Dermis blood vessel endothelial cell (primary cell): ENCODE measurements at regions not wholly inside any gene's neighbourhood (a gene's known extent, or its start where the extent isn't known, plus 50 kb on each side); places are given as distances from the start of the nearest gene placed in this dataset.

ENCODE experiments used
- DNase-seq: peaks from one replicate; pipeline ENCODE4 v3.0.0; 2010

DNA sequence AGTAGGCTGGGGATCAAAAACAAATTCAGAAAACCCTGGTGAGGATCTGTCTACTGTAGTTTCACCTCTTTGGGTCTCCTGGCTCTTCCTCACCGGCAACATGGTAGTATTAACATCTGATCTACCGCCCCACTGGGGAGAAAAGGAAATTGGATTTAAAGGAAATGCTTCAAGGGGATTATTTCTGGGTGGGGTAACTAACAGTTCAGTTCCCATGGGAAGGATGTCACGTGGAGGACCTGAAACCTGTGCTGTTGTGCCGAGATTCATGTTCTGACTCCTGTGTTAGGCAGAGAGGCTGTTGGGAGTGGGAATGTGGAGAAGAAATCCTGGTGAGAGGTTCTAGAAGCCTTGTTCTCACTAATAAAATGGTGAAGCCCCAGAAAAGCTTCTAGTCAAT lies 254.4 kb downstream of the BCOR start:
- no peak for DNase-seq

DNA sequence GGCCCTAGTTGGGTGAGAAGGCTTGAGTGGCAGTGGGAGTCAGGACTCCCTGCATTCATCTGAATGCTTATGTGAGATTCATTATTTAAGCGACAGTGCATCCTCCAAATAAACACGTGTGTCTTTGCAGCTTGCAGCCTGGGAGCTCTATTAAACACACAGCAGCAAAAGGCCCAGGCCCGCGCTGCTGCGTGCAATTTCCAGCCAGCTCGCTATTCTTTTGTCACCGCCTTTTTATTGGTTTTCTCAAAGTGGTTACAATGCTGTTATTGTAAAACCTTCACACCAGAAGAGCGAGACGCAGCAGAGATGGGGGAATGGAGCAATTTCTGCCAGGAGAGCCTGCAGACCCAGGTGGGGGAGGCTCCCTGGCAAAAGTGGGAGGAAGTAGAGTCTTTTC lies 252.5 kb downstream of the BCOR start:
- no peak for DNase-seq

DNA sequence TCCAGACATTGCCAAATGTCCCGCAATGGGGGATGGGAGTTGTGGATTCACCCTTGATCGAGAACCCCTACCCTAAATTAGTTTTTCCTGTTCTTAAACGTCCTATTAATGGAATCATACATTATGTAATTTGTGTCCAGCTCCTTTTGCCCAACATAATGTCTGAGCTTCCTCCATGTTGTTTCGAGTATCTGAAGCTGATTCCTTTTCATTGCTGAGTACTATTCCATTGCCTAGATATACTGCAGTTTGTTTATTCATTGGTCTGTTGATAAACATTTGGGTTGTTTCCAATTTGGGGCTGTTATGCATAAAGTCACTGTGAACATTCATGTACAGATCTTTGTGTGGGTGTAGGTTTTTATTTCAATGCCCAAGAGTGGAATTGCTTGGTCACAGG lies 251.3 kb downstream of the BCOR start:
- DNase-seq, result no peak

DNA sequence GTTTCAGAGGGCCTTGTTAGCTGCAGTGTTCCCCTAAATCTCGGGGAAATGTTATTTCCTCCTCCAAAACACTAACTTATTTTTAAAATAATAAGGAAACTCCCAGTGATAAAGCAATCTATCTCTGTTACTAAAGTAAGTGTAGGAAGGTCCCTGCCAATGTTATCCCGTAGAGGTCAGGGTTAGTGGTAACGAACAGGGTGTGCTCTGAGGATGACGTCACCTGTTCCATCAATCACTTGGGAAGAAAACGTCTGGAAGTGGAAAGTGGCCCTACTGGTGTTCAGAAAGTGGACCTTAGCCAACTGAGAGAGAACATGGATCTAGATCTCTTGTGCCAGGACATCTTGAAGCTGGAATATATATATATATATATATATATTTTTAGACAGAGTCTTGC lies 249.5 kb downstream of the BCOR start:
- peak; percentile 30 for DNase-seq

DNA sequence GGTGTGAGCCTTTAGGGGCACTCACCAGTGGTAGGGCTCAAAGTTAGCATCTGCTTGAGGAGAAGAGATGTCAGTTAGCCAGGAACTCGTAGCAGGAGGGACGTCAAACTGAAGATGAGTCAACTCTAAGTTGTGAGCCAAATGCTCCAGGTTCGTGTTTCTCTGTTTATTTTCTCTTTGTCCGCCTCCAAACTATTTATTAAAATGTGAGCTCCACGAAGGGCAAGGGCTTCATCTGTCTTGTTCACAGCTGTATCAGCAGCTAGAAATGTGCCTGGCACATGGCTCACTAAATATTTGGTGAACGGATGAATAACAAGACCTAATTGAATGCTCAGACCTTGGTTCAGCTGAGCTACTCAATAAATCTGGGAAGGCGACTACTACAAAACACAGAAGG lies 248.9 kb downstream of the BCOR start:
- no peak for DNase-seq

DNA sequence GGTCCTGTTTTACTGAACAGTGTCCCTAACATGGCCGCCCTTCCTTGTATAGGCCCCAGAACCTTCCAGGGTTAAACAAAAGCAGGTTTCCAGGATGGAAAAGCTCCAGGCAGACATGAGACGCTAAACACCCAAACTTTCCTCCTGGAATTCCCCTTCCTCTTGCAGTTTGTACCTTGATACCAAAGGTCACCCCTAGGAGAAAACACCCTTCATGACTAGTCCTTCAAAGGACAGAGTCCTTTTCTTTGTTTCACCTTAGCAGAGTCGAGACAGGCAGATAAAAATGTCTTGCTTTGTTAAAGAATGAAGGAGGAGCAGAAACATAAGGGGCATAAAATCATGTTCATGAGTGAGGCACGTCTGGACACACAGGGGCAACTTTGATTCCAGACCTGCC lies 247.5 kb downstream of the BCOR start:
- no peak for DNase-seq

DNA sequence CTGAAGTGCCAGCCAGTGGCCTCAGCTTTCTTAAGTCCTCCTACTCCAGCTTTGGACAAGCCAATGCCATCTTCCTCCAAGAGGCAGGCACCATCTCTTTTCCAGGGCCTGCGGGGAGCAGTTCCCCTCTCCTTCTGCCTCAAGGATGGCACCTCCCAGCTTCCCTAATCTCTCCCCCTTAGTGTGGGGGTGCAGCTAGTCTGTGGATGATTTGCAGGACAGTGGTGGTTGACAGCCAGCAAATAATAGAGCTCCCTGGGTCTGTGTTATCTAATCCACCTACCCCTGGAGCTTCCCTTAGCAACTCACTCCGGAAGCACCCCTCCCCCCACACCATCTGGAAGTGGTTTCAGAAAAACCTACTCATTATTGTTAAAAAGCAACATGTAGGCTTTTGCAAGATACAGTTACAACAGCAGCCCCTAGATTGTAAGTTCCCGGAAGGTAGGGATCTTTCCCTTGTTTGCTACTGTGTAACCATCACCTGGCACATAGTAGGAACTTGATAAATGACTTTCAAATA lies 247.1 kb downstream of the BCOR start:
- no peak for DNase-seq

DNA sequence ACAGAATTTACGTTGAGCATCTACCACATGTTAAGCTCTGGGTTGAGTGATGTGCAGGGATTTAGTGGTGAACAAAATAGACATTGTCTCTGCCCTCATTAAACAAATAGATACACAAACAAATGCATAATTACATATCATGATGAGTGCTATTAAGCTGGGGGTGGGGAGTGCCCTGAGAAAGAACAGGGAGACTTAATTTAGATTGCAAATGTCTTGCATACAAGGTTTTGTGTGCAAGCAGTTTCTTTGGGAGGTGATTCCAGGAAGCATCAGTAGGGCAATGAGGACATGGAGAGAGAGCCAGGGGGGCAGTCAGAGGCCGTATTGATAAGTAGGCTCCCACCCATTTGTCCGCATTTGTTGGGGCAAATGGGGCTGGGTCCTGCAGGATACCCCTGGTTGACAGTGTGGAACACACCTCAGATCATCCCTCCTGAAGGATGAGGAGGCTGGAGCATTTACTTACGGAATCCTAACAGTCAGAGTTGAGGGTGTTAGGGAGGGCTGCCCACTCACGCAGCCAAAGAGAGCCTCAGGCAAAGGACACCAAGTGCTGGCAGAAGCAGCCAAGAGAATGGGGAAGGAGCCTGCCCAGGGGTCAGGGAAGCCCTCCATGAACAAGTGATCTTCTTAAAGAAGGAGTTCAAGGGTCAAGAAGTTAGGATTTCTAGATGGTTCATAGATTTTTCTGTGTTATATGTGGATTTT lies 245.9 kb downstream of the BCOR start:
- DNase-seq, result no peak

DNA sequence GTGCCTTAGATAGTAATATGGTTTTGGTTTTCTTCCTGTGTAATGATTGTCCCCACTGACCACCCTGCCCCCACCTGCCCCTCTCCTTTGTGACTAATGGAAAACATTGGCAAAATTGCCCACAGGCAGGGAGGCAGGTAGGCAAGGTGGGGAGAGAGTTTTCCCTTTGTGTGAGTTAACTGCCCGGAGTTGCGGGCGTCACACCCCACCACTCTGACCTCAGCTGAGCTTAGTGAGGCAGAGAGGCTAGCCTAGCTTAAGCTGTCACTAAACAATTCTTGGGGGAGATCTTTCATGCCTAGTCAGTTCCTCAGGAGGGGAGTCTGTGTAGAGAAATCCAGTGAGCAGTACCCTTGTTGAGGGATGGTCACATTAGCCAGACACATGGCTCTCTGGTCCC lies 245.3 kb downstream of the BCOR start:
- DNase-seq, result no peak

DNA sequence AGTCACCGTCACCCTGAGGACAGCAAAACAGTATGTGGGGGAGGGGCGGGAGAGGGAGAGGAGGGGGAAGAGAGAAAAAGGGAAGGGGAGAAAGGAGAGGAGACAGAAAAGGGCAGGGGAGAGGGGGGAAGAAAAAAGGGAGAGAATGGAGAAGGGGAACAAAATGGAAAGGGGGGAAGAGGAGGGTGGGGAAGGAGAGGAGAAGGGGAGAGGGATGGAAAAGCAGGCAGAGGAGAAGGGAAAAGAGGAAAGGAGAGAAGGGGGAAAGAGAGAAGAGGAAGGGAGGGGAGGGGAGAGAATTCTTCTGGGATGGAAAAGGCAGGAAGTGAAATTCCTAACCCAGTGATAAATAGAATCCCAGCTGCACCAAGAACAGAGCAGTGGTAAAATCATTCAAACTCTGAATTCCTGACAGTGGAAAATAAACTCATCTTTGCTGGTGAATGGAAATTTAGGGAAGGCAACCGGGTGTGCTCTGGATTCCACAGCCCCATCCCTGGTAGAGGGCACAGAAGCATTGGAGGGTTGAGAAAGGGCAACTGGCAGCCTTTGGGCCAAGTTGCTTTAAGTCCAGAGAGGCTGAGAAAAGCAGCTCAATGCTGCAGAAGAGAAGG lies 244.2 kb downstream of the BCOR start:
- no peak for DNase-seq

DNA sequence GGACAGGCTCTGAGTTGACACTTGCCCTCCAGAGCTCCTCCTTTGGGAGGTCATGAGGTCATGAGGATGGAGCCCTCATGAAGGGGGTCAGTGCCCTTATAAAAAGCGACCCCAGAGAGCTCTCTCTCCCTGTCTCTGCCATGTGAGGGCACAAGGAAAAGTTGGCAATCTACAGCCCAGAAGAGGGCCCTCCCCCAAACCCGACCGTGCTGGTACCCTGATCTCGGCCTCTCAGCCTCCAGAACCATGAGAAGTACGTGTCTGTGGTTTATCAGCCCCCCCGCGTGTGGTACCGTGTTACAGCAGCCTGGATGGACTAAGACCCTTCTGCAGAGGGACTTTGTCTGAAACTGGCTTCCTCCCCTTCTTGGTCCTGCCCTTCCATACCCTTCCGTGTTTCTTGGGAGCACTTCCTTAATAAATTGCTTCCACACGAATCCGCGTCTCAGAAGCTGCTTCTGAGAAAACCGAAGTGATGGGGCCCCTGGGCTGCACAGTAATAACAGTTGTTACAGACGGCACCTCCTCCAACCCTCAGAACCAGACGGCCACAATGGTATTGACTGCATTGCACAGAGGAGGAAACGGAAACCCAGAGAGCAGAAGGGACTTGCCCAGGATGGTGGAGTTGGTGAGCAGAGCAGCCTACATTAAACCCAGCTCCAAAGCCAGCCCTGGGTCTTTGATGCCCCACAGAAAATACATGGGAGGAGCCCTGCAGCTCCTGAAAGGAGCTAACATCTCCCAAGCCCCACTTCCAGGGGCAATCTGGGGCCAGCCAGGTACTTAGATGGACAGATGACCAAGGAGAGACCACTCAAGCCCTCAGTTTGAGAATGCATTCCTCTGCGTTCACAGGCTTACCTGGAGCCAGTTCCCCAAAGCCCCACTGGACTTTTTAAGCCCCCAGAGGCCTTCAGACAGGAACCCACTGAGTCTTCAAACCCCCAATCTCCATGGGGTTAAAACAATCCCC lies 242.7 kb downstream of the BCOR start:
- DNase-seq, result peak; percentile 40

DNA sequence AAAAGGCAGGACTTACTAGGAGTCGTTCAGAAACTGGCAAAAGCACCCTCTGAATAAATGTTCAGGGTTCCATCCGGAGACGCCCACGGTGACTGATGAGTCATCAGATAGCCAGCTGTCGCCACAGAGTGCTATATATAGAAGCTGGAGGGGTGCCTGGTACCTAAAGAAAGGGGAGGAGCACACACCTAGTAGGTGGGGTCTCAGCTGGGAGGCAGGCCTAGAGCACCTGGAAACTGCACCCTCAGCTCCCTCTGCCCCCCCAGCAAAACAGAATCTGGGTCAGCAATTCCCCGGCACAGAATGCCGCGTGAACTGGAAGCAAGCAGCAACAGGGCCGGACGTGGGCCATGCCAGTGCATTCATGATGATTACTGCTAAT lies 242.0 kb downstream of the BCOR start:
- peak; percentile 52 for DNase-seq

DNA sequence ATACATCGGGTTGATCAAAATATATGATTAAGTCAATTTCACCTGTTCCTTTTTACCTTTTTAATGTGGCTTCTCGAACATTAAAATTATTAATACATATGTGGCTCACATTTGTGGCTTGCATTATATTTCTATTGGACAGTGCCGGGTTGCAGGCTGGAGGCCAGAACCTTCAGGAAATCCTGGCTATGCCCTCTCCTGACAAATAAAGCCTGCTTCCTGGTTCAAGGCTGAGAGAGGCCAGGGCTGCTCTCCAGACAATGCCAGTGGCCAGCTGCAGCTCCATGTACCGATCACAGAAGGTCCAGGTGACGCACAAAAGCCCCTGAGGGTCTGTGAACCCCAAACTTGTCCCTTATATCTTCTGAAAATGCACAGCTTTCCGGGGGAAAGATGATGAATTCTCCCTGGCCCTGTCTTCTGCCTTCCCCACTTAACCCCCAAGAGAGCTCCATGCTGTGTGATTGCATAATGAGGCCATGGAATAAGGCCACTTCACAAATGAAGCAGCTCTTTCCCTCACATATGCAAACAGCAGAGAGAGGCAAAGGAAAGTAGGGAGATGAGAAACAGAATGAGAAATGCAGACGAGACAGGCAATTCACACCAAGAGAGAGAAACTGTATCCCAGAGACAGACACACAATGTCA lies 241.2 kb downstream of the BCOR start:
- DNase-seq, result peak; percentile 74

DNA sequence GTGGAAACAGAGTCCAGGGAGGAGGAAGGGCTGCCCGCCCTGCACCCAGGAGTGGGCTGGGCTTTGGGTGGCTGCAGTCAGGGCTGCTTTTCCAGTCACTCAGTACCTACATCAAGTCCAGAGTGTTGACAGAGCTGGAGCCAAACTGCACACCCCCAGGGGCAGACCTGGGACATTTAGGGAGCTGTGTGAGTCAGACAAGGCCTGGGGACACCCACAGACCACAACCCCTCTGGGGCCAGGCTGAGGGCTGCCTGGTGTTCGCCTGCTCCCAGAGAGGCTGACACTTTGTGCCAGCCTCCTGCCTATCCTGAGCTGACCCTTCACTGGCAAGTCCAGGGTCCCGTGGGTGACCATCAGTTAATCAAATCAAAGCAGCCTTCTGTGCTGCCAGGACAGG lies 240.0 kb downstream of the BCOR start:
- no peak for DNase-seq

DNA sequence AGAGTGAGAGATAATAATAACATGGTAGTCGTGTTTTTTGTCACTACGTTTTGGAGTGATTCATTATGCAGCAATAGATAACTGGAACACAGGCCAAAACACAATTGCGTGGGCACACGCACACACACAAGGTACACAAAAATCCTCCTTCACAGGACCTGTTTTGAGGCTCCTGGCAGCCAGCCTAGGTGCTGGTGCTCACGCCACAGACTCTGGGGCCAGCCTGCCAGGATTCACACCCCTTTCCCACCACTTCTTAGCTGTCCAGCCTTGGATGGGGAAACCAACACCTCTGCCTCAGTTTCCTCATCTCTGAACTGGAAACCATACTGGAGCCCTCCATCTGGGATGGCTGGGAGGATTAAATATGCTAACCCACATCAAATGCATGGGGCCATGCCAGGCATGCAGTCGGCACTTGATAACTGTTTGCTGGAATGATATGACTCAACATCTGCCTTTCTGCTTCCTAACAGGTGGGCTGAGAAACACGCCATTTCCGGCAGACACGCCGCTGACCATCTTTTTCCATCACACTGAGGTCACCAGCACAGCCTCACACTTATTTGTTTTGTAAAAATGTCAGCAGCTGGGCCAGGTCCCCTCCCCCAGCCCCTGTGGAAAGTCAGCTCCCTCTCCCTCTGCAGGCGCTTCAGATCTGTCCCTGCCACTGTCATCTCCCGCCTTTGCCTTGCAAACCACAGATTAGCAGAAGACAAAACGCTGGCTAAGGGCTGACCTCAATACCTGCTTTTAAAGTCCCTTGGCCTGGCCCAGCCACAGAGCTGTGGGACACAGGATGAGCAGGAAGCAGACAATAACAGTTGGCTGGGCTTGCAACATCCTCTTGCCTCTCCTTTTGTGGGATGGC lies 237.5 kb downstream of the BCOR start:
- peak; percentile 88 for DNase-seq

DNA sequence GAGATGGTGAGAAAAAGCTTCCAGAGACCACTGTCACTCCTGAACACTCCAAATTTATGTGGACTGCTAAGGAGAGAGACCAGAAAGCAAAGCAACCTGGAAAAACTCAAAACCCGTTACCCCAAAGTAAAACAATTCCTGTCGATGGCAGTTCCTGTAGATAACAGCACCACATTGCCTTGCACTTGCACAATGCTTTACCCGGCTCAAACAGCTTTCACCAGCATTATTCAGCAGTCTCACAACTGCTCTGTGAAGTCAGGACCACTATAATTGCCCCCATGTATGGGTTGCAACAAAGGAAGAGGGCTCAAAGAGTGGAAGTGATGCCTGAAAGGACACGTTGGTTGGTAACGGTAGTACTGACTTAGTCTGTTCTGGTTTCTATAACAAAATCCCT lies 234.8 kb downstream of the BCOR start:
- DNase-seq, result no peak

DNA sequence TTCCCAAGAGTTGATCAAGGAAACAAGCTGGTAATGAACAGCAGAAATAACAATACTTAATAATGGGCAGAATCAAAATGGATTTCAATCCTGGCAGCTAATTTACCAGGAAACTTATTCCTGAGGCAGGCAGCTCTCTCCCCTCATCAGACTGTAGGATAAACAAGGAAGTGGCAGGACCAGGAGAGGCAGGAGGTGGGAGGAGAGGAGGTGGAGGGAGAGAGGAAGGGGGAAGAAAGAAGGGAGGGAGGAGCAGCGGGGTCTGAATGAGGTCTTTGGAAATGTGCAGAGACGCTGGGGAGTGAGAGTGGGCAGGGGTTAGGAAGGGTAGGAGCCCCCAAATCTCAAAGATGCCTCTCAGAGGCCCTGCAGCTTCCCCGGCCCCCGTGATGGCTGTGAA lies 231.5 kb downstream of the BCOR start:
- DNase-seq, result no peak

DNA sequence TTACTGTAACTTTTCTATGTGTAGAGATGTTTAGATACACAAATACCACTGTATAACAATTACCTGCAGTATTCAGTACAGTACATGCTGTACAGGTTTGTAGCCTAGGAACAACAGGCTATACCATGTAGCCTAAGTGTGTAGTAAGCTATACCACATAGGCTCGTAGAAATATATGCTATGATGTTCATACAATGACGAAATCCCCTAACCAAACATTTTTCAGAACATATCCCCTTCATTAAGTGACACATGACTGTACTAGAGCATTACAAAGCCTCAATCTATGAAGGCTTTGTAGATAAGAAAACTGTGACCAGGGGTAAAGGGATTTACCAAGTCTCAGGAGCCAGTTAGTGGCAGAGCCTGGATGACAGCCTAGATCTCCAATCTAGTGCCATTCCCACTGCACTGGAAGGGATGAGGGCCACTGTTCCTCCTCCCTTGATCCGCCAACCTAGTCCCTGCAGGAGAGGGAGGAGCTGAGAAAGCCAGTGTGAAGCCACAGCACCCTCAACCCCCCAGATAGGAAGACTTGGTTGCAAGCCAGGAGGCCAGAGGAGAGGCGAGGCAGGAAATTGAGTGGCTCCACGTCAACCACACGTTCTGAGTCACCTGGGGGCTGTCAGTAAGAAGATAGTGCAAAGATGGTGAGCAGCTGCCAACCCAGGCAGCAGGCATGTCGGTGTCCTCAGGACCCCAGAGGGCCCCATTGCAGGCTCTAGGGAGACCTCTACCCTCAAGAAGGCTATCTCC lies 227.7 kb downstream of the BCOR start:
- peak; percentile 28 for DNase-seq

DNA sequence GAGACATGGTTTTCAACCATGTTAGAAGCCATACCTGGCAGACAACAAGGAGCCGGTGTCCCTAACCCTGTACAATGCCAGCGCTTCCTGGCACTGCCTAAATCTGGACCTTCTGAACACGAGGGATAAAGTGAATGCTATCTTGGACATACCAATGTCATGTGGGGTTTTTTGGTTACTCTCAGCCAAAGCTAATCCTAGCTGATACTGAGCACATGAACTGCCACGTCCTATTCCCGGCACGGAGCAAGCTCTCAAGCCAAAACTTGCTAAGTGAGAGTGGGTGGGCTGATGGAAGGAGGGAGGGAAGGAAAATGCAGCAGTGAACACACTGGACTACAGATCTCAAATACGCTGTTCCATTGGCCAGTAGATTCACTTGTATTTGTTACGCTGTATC lies 226.1 kb downstream of the BCOR start:
- no peak for DNase-seq

DNA sequence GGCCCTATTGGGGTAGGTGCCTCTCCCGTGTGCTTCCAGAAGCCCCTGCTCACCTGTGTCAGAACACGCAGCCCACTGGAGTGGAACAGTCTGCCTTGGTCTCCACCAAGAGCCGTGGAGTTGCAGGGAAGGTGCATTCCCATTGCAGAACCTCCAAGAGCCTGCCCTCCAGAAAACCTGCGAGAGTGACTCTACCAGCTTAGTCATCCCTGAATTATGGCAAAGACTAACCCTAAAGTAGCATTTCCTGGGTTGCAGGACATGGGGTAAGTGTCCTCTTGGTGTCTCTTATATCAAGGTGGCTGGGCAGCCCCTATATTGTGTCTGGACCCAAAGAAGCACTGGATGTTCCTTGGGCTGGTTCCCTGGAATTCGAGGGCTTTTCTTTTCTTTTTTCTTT lies 224.6 kb downstream of the BCOR start:
- no peak for DNase-seq

DNA sequence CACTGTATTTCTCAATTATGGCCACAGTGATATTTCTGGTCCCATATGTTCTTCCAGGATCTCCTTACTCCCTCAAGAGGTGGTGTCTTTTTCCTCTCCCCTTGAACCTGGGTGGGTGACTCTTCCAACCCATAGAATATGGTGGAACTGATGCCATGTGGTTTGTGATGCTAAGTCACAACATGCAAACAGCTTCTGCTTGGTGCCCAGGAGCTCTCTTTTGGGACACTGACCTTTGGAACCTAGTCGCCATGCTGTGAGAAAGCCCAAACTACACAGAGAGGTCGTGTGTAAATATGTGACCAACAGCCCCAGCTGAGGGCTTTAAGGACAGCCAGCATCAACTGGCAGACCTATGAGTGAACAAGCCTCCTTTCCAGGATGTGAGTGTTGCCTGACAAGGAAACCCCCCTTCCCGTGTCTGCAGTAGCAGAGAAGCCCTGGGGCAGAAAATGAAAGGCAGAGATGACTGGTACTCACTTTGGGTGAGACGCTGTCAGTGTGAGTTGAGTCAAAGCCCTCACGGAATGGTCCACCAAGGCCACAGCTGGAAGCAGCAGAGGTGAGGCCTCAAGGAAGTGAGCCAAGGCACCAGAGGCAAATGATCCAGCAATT lies 223.4 kb downstream of the BCOR start:
- no peak for DNase-seq
